Activated naive CD4-positive, alpha-beta T cell treated with anti-CD3 and anti-CD28 coated beads, Interleukin-2, amount 50 U/mL, for 72 hours (primary cell): ENCODE measurements at regions not wholly inside any gene's neighbourhood (a gene's known extent, or its start where the extent isn't known, plus 50 kb on each side); places are given as distances from the start of the nearest gene placed in this dataset.
A peak's percentile ranks its signal among the peaks of the same experiment; 100 is the strongest.
"Not testable (repeated sequence)": the region's sequence is repeated elsewhere in the genome, so short reads cannot be mapped to it uniquely, and the experiment has no call there.

Experiments
- ATAC-seq, 2 donors: fragments of 150-1000 bp; cut with Tn5 transposase; 2 replicates each; pipeline ENCODE4 v1.10.0; 2021; ENCODE audit warnings: mild to moderate bottlenecking in 2 of 2, moderate library complexity in 2 of 2
- DNase-seq, 2 donors: peaks; one replicate each; pipeline ENCODE4 v3.0.0; 2021 to 2022; ENCODE audit warnings: low spot score in 2 of 2
- H3K27ac Mint-ChIP-seq, 2 donors: one replicate each; pipeline ENCODE4 v1.8.0; 2022; ENCODE audit warnings: mild to moderate bottlenecking in 2 of 2, mixed read lengths in 2 of 2
- H3K36me3 Mint-ChIP-seq, 2 donors: one replicate each; pipeline ENCODE4 v1.8.0; 2022; ENCODE audit warnings: mixed read lengths in 2 of 2
- H3K9me3 Mint-ChIP-seq, 2 donors: one replicate each; pipeline ENCODE4 v1.8.0; 2022; ENCODE audit warnings: mixed read lengths in 2 of 2

DNA sequence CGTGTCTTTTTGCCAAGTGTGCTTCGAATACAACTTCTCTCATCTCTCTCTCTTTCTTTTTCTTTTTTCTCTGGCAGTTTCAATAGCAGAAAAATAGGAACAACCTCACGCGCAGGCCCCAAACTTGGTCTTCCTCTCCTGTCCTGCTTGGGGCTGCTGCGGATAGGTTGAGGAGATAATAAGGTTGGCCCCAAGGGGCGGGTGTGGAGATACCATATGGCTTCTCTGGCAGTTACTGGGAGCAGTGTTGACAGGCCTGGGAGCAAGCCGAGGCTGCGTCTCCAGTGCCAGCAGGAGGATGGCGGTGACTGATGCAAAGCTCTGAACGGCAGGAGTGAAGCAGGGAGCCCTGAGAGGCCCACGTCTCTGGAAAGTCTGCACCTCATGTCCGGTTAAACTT, 89.5 kb upstream of the MANSC4 start:
- DNase-seq = no peak
- Mint-ChIP-seq H3K27ac (no peak overlapping the region), H3K36me3 (peaks cover 0 to 6% of the 10 kb centered on the region in 2 donors), H3K9me3 (no peaks in the 10 kb centered on the region)
- ATAC-seq = no peak

DNA sequence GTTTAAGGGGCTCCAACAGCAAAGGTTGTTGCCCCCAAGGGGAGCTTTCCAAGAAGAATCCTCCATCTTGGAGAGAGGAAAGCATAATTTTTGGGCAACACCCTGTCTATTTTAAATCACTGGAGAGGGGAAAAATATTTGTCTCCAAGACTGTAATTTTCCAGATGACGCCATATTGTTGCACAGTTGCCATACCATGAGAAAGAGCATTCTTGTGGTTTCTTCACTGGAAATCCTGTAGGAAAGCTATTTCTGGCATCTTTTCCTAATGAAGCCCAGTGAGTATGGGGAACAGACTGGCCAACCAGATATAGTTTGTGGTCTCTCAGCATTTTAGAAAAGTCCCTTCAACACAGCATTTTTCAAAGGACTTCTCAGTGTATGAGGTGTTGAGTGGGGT, 88.1 kb upstream of the MANSC4 start:
- ATAC-seq (no peak), DNase-seq (no peak)
- no peak overlapping the region for H3K27ac Mint-ChIP-seq
- H3K9me3 Mint-ChIP-seq = peaks cover 0 to 5% of the 10 kb centered on the region in 2 donors
- peaks cover 0 to 6% of the 10 kb centered on the region in 2 donors for H3K36me3 Mint-ChIP-seq

DNA sequence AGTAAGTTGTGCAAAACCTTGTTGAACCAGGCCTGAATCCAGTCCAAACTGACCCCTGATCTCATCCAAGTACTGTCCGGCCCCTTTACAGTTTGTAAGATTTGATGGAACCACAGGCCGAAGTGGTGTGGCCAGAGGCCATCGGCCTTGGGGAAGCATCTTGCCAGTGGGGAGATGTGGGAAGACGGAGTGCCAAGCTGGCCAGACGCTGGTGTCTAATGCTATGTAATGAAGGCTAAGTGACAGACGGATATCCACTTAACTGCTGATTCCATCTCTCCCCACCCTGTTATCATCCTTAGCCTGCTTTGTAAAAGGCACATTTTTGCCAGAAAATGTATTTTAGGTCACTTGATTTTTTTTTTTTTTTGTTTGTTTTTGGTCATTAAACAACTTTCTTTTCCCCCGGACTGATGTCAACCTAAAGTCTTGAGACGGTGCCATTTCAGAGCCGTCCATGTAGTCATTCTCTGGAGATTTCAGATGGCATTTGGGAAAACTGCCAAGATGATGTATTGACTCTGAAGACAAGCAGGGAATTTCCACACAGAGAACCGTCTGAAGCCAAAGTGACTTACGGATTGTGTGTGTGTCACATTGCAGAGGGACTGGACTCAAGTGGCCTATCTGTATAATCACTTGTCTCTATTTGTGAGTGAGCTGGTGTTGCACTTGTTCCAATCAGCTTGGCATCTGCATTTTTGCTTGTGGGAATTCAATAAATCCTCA, 86.5 kb upstream of the MANSC4 start:
- Mint-ChIP-seq H3K36me3 (no peaks in the 10 kb centered on the region), H3K27ac (no peak overlapping the region), H3K9me3 (peaks cover 0 to 5% of the 10 kb centered on the region in 2 donors)
- DNase-seq (no peak), ATAC-seq (no peak)

DNA sequence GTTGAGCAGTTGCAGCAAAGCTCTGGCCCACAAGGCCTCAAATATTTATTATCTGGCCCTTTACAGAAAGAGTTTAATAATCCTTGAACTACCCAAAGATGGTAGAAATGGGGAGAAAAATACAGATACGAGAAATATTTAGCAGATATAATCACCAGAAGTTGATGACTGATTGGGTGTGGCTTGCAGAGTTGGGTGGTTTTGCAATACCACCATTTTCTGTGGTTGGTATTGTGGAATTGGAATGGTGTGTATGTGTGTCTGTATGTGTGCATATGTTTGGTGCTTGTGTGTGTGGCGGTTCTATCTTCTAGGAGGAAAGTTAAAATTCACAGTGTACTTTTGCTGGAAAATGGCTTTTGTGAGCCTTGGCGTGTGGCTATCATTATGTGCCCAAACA, 85.4 kb upstream of the MANSC4 start:
- Mint-ChIP-seq H3K27ac (no peak overlapping the region), H3K9me3 (peaks cover 0 to 5% of the 10 kb centered on the region in 2 donors), H3K36me3 (no peaks in the 10 kb centered on the region)
- DNase-seq (no peak), ATAC-seq (no peak)

DNA sequence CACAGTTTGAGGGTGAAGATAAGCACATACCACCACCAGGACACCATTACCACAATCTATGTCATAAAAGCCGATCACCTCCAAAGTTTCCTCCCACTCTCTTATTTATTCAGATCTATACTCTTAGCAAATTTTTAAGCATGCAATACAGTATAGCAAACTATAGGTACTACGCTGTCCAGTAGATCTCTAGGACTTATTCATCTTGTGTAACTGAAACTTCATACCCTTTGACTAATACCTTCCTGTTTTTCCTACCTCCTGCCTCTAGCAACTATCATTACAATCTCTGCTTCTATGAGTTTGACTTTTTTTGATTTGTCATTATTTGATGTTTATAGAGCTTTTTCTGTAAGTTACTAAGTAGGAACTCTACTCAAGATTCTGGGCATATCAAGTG, 84.5 kb upstream of the MANSC4 start:
- peaks cover 0 to 5% of the 10 kb centered on the region in 2 donors for H3K9me3 Mint-ChIP-seq
- ATAC-seq (peak; percentile 83 to 95), DNase-seq (no peak)

DNA sequence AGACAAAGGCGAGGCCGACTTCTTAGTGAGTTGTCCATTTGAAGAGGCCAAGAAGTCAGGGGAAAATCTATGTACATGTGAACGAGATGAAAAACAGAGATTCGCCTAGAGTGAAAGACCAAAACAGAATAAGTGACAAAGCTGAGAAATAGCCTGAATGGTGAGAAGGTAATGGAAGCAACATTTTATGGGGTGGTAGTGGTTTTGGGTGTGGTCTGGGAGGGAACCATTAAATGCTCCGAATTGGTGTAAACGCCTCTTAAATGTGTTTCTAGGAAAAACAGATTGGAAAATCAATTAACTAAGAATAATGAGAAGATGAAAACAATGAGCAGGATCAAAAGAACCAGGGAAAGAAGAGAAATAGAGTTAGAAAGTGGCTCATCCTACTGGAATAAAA, 83.8 kb upstream of the MANSC4 start:
- peak overlapping the region in 1 of 2 donors; percentile 19 for H3K27ac Mint-ChIP-seq
- H3K36me3 Mint-ChIP-seq = no peaks in the 10 kb centered on the region
- DNase-seq (no peak), ATAC-seq (no peak)
- H3K9me3 Mint-ChIP-seq = peaks cover 4 to 9% of the 10 kb centered on the region in 2 donors

More for the DNA sequence above, 84.5 kb upstream of the MANSC4 start:
- Mint-ChIP-seq H3K36me3 (no peaks in the 10 kb centered on the region), H3K27ac (peak overlapping the region in 1 of 2 donors; percentile 41)

DNA sequence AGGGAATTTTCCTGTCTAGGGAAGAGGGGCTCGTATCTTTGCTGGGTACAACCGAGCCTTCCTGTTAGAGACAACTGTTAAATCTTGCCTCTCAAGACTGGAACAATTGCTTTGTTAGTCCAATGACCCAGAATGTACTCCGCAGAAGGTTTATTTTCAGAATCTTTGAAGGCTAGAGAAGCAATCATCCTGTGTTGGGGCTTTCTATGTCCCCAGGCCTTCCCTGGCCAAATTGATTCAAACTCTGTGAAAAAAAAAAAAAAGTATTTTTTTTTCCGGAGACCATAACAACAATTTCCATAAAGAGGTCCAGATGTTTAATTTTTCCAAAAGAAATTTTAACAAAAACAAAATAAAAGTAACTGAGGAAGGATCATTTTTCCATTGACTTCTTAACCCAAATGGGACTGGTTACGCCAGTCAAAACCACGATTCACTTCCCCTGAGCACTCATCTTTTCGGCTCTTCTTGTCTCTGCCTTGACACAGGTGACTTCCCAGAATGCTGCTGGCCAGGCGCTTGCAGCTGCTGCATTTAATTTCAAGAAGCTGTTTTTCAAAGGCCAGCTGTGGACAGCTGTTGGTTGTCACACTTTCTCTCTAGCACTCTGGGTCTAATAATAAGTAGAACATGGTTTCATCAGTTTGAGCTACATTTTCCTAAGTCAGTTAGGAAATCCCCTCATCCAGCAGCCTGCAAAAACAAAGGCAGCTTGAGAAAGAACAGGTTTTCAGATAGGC, 81.6 kb upstream of the MANSC4 start:
- peaks cover 4 to 11% of the 10 kb centered on the region in 2 donors for H3K9me3 Mint-ChIP-seq
- DNase-seq (peak in 1 of 2 donors; percentile 7), ATAC-seq (peak in 1 of 2 donors; percentile 44)
- peak overlapping the region in 1 of 2 donors; percentile 75 for H3K27ac Mint-ChIP-seq
- H3K36me3 Mint-ChIP-seq = no peaks in the 10 kb centered on the region

DNA sequence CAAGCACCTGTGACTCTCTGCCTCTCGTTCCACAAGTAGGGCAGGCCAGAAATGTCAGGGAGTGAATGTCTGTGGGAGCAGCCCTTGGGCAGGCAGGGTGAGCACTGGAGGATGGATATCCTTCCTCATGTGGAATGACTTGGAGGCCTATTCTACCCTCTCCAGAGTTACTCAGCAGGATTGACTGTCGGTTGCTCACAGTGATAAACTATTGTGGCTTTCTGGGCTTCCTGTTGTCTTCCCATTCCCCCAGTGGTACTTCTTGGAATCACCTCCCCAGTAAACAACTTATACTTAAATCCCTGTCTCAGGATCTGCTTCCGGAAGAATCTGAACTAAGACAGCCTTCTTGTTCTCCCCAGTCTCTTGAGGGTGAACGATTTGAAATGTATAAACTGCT, 79.6 kb upstream of the MANSC4 start:
- no peak for DNase-seq
- no peak for ATAC-seq

DNA sequence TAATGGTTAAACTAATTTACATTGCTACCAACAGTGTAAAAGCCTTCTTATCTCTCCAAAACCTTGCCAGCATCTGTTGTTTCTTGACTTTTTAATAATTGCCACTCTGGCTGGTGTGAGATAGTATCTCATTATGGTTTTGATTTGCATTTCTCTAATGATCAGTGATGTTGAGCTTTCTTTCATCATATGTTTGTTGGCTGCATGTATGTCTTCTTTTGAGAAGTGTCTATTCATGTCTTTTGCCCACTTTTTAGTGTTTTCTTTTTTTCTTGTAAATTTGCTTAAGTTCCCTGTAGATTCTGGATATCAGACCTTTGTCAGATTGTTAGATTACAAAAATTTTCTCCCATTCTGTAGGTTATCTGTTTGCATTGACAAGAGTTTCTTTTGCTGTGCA, 77.0 kb upstream of the MANSC4 start:
- not testable (repeated sequence) for H3K27ac Mint-ChIP-seq, ATAC-seq, H3K9me3 Mint-ChIP-seq, H3K36me3 Mint-ChIP-seq, DNase-seq

More for the DNA sequence above, 79.6 kb upstream of the MANSC4 start:
- no peak overlapping the region for H3K27ac Mint-ChIP-seq
- H3K9me3 Mint-ChIP-seq = peaks cover 4 to 11% of the 10 kb centered on the region in 2 donors
- H3K36me3 Mint-ChIP-seq = no peaks in the 10 kb centered on the region

DNA sequence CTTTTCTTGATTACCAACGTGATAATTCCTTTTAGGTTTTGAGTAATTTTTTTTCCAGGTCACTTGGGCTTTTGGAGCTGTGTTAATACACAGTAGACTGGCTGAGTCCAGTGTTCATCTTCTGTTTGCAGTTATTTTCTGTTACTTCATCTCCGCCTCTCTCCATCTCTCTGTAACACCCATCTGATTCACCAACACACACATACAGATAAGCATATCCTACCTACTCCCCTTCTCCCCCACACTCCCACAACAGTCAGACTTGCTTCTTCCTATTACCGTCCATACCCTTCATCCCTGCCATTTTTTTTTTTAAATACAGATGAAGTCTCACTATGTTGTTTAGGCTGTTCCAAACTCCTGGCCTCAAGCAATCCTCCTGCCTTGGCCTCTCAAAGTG, 72.7 kb upstream of the MANSC4 start:
- ATAC-seq = no peak
- Mint-ChIP-seq H3K9me3 (peaks cover 9 to 12% of the 10 kb centered on the region in 2 donors), H3K36me3 (peaks cover 0 to 19% of the 10 kb centered on the region in 2 donors), H3K27ac (no peak overlapping the region)
- DNase-seq = no peak
